SK-N-SH (cell line): ENCODE measurements at regions not wholly inside any gene's neighbourhood (a gene's known extent, or its start where the extent isn't known, plus 50 kb on each side); places are given as distances from the start of the nearest gene placed in this dataset.
A peak's percentile ranks its signal among the peaks of the same experiment; 100 is the strongest.

Experiments
- CTCF ChIA-PET: fragments of 300-600, 350-600 bp; formaldehyde crosslinking; extraction: SDS; loops from one replicate; lab custom pipeline; 2021; lab: Yijun Ruan, JAX
- POLR2A ChIA-PET: fragments of 350-600 bp; sonication (Branson Sonifier 250); formaldehyde crosslinking; extraction: SDS; loops from one replicate; lab custom pipeline; 2020; ENCODE audit warnings: antibody characterized with exemption, inconsistent platforms; lab: Yijun Ruan, JAX
- DNase-seq: peaks from one replicate; pipeline ENCODE4 v3.0.0; 2012
- H2AFZ ChIP-seq: fragments of 200-600 bp; sonication (generic); 2 replicates; pipeline ENCODE4 v1.8.1; 2016; ENCODE audit warnings: antibody characterized with exemption, mild to moderate bottlenecking, low read depth
- H3F3A ChIP-seq: fragments of 200-600 bp; sonication (generic); replicated peaks from 2 replicates; pipeline ENCODE3; 2016; ENCODE audit warnings: antibody characterized with exemption, mild to moderate bottlenecking; ENCODE audit not compliant: insufficient read depth
- H3K27ac ChIP-seq, 2 experiments: fragments of 200-500 bp in 1 of 2; fragments of 200-600 bp in 1 of 2; sonication (Bioruptor generic) in 1 of 2; sonication (generic), shearing (Covaris generic) in 1 of 2; 2 replicates each; pipeline versions ENCODE4 v1.5.1 to v1.6.1; 2014 to 2016; ENCODE audit warnings: low read depth in 2 of 2, inconsistent platforms in 1 of 2, low read length in 1 of 2, mild to moderate bottlenecking in 1 of 2, mixed read lengths in 1 of 2
- H3K27me3 ChIP-seq: fragments of 200-600 bp; sonication (generic), shearing (Covaris generic); 2 replicates; pipeline ENCODE4 v1.6.1; 2016; ENCODE audit warnings: mixed run types; ENCODE audit not compliant: insufficient read depth
- H3K36me3 ChIP-seq, 2 experiments: fragments of 200-500 bp in 1 of 2; fragments of 200-600 bp in 1 of 2; sonication (Bioruptor generic) in 1 of 2; sonication (generic) in 1 of 2; replicated peaks in 1 of 2; 2 replicates each; pipeline versions ENCODE3 to v1.5.1; 2014 to 2016; ENCODE audit warnings: low read length in 1 of 2, mild to moderate bottlenecking in 1 of 2; ENCODE audit not compliant: insufficient read depth in 2 of 2, control insufficient read depth in 1 of 2
- H3K4me1 ChIP-seq, 2 experiments: fragments of 200-500 bp in 1 of 2; fragments of 200-600 bp in 1 of 2; sonication (Bioruptor generic) in 1 of 2; sonication (generic), shearing (Covaris generic) in 1 of 2; 2 replicates each; pipeline versions ENCODE4 v1.5.1 to v1.6.1; 2014 to 2016; ENCODE audit warnings: low read depth in 1 of 2, low read length in 1 of 2, mixed run types in 1 of 2; ENCODE audit not compliant: insufficient read depth in 2 of 2, control insufficient read depth in 1 of 2
- H3K4me2 ChIP-seq: fragments of 200-600 bp; sonication (generic), shearing (Covaris generic); 2 replicates; pipeline ENCODE4 v1.6.1; 2017; ENCODE audit warnings: mixed run types
- H3K4me3 ChIP-seq, 2 experiments: fragments of 200-500 bp in 1 of 2; fragments of 200-600 bp in 1 of 2; sonication (Bioruptor generic) in 1 of 2; sonication (generic), shearing (Covaris generic) in 1 of 2; 2 replicates each; pipeline versions ENCODE4 v1.5.1 to v1.8.1; 2014 to 2016; ENCODE audit warnings: low read depth in 2 of 2, inconsistent platforms in 1 of 2, low read length in 1 of 2, mild to moderate bottlenecking in 1 of 2, mixed read lengths in 1 of 2, moderate library complexity in 1 of 2
- H3K79me2 ChIP-seq: fragments of 200-600 bp; sonication (generic); 2 replicates; pipeline ENCODE4 v1.8.1; 2017; ENCODE audit warnings: mild to moderate bottlenecking; ENCODE audit not compliant: insufficient read depth
- H3K9ac ChIP-seq: fragments of 200-600 bp; sonication (generic); 2 replicates; pipeline ENCODE4 v1.6.1; 2017; ENCODE audit warnings: mixed run types
- H3K9me2 ChIP-seq: fragments of 200-600 bp; sonication (generic); 2 replicates; pipeline ENCODE4 v1.6.1; 2017; ENCODE audit warnings: mixed run types
- H3K9me3 ChIP-seq: fragments of 200-600 bp; sonication (generic); 2 replicates; pipeline ENCODE4 v1.6.1; 2017; ENCODE audit warnings: mixed run types, mild to moderate bottlenecking, moderate library complexity
- H4K20me1 ChIP-seq: fragments of 200-600 bp; sonication (generic); 2 replicates; pipeline ENCODE4 v1.6.1; 2017; ENCODE audit warnings: mild to moderate bottlenecking, mixed run types; ENCODE audit not compliant: insufficient read depth
- EP300 ChIP-seq, 2 experiments: IDR thresholded peaks; 2 replicates each; pipeline versions ENCODE4 v1.4.0 to v1.6.1; 2012; ENCODE audit warnings: borderline replicate concordance in 1 of 2, low read depth in 1 of 2, low read length in 1 of 2
- EZH2phosphoT487 ChIP-seq: fragments of 200-600 bp; sonication (generic); IDR thresholded peaks from 2 replicates; pipeline ENCODE4 v1.6.1; 2017; ENCODE audit warnings: low read depth, mixed run types, mild to moderate bottlenecking, antibody characterized with exemption, moderate library complexity, borderline replicate concordance
- FOSL2 ChIP-seq: IDR thresholded peaks from 2 replicates; pipeline ENCODE4 v1.4.0; 2012; ENCODE audit warnings: low read depth, mild to moderate bottlenecking, moderate library complexity, borderline replicate concordance
- MEF2A ChIP-seq: IDR thresholded peaks from 2 replicates; pipeline ENCODE4 v1.4.0; 2012; ENCODE audit warnings: low read depth, borderline replicate concordance
- MXI1 ChIP-seq: IDR thresholded peaks from 2 replicates; pipeline ENCODE4 v1.6.1; 2012; ENCODE audit warnings: mild to moderate bottlenecking, low read depth, low read length, improper control_type of control experiment
- NRF1 ChIP-seq: IDR thresholded peaks from 2 replicates; pipeline ENCODE4 v1.6.1; 2012; ENCODE audit warnings: low read depth, mild to moderate bottlenecking, low read length
- PBX3 ChIP-seq: IDR thresholded peaks from 2 replicates; pipeline ENCODE4; 2012
- RXRA ChIP-seq: IDR thresholded peaks from 2 replicates; pipeline ENCODE4 v1.4.0; 2012; ENCODE audit warnings: low read depth, mild to moderate bottlenecking, borderline replicate concordance
- TCF12 ChIP-seq: IDR thresholded peaks from 2 replicates; pipeline ENCODE4 v1.4.0; 2012
- TEAD4 ChIP-seq: IDR thresholded peaks from 2 replicates; pipeline ENCODE4 v1.4.0; 2012; ENCODE audit warnings: mild to moderate bottlenecking, borderline replicate concordance; ENCODE audit not compliant: insufficient read depth
- YY1 ChIP-seq: IDR thresholded peaks from 2 replicates; pipeline ENCODE4 v1.4.0; 2012; ENCODE audit warnings: low read depth, mild to moderate bottlenecking
- ZBTB33 ChIP-seq: IDR thresholded peaks from 2 replicates; pipeline ENCODE4 v1.4.0; 2012; ENCODE audit warnings: low read depth, borderline replicate concordance
- WGBS: methylation state at CpG from one replicate; pipeline ENCODE4 v1.1.6; 2017; ENCODE audit warnings: low lambda C conversion rate; 5-methylcytosine and 5-hydroxymethylcytosine counted together
- TF ChIP-seq, protein P1 (sequence below): IDR thresholded peaks from 2 replicates; pipeline ENCODE4 v1.4.0; 2012; ENCODE audit warnings: low read depth, borderline replicate concordance
- TF ChIP-seq, protein P2 (sequence below): IDR thresholded peaks from 2 replicates; pipeline ENCODE4 v1.4.0; 2012; ENCODE audit warnings: low read depth

- TF ChIP-seq RXRA (no peak), EZH2phosphoT487 (no peak), ZBTB33 (no peak), TEAD4 (no peak), MEF2A (no peak), YY1 (no peak), MXI1 (no peak), FOSL2 (no peak), NRF1 (no peak)
- TF ChIP-seq, protein P1, sequence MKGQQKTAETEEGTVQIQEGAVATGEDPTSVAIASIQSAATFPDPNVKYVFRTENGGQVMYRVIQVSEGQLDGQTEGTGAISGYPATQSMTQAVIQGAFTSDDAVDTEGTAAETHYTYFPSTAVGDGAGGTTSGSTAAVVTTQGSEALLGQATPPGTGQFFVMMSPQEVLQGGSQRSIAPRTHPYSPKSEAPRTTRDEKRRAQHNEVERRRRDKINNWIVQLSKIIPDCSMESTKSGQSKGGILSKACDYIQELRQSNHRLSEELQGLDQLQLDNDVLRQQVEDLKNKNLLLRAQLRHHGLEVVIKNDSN = no peak
- TF ChIP-seq, all 33 proteins: peak for 0
- no peak overlapping the region for H3K4me3 ChIP-seq
- 3% methylated on average over 1 of the region's 1 CpG for WGBS
- no peaks in the 10 kb centered on the region for H3K9me3 ChIP-seq
- no peak overlapping the region for H2AFZ ChIP-seq
- no peaks in the 10 kb centered on the region for H3K9me2 ChIP-seq
- no peaks in the 10 kb centered on the region for H3K79me2 ChIP-seq
- no peak overlapping the region for H3K9ac ChIP-seq
- ChIA-PET POLR2A (no interaction called here), CTCF (interaction anchor here (0.6 kb wide), 1 partner anchor 616 kb away, joined by 3 read pairs; no protein-coding TSS in a partner anchor)
- H4K20me1 ChIP-seq = no peaks in the 10 kb centered on the region
- no peaks in the 10 kb centered on the region for H3F3A ChIP-seq
- no peaks in the 10 kb centered on the region; a peak in 1 of 4 replicates for H3K4me1 ChIP-seq
- H3K27ac ChIP-seq = no peak overlapping the region
- H3K27me3 ChIP-seq = no peaks in the 10 kb centered on the region
- DNase-seq = no peak
- no peak overlapping the region for H3K4me2 ChIP-seq
- H3K36me3 ChIP-seq = no peaks in the 10 kb centered on the region
Measured at GRCh38 chr4:111198446-111198845, 575.6 kb upstream of the PITX2 start.

DNA sequence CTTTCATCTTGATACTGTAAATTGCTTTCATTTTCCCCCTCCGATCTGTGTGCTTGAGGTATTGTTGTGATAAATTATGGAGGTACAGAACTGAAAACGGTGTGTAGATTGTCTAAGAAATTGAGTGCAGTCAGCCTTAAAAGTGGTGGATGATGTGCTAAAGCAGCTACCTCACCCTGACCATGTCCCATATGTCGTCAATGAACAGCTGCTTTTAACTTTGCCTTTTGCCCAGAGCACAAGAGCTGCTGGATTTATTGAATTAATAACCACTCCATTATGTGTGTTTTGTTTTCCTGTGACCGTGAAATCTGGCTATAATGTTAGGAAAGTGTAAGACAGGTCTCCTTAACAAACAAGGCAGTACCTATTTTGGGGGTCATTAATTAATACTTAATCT is 581.9 kb upstream of the PITX2 start:
- H3K79me2 ChIP-seq = no peaks in the 10 kb centered on the region
- peaks cover 0 to 4% of the 10 kb centered on the region in 2 experiments; a peak in 2 of 4 replicates for H3K4me1 ChIP-seq
- TF ChIP-seq EP300 (IDR thresholded peaks at IDR 0.05; ENCODE audit: borderline replicate concordance in 1 of 2, low read depth in 1 of 2, low read length in 1 of 2) (peak in 1 of 2 experiments; percentile 55; a peak in 1 of 4 replicates), TCF12 (no peak), PBX3 (no peak)
- TF ChIP-seq, protein P2, sequence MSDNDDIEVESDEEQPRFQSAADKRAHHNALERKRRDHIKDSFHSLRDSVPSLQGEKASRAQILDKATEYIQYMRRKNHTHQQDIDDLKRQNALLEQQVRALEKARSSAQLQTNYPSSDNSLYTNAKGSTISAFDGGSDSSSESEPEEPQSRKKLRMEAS = no peak
- TF ChIP-seq, protein P1 = no peak
- 2% methylated on average over 4 of the region's 4 CpGs for WGBS
- no peaks in the 10 kb centered on the region for H3F3A ChIP-seq
- H3K9me2 ChIP-seq = no peaks in the 10 kb centered on the region
- CTCF ChIA-PET = interaction anchor here (0.7 to 1.2 kb wide), 3 partner anchors 21 to 78 kb away, joined by 3 read pairs; no protein-coding TSS in a partner anchor
- peak; percentile 1 for DNase-seq
- POLR2A ChIA-PET = no interaction called here
- H3K4me2 ChIP-seq = peak overlapping the region; percentile 11; the same call in 1 of the 2 replicates
- no peaks in the 10 kb centered on the region for H4K20me1 ChIP-seq
- H3K36me3 ChIP-seq = no peaks in the 10 kb centered on the region
- no peak overlapping the region for H2AFZ ChIP-seq
- H3K9me3 ChIP-seq = no peaks in the 10 kb centered on the region
- H3K4me3 ChIP-seq = no peak overlapping the region
- H3K27ac ChIP-seq = peak overlapping the region in 1 of 2 experiments; percentile 93; a peak in 2 of 4 replicates
- no peak overlapping the region for H3K9ac ChIP-seq
- H3K27me3 ChIP-seq = no peaks in the 10 kb centered on the region
